Stomach smooth muscle (tissue), 2 donors: ENCODE measurements at regions not wholly inside any gene's neighbourhood (a gene's known extent, or its start where the extent isn't known, plus 50 kb on each side); places are given as distances from the start of the nearest gene placed in this dataset.
A peak's percentile ranks its signal among the peaks of the same experiment; 100 is the strongest.

Experiments
- H3K27ac ChIP-seq: one replicate; pipeline ENCODE4 v1.7.0; 2013; ENCODE audit warnings: mild to moderate bottlenecking, low read length, inconsistent platforms
- H3K27me3 ChIP-seq, 2 donors: one replicate each; pipeline ENCODE4 v1.7.0; 2013; ENCODE audit warnings: low read length in 2 of 2; ENCODE audit not compliant: insufficient read depth in 2 of 2, control insufficient read depth in 1 of 2
- H3K36me3 ChIP-seq, 2 donors: one replicate each; pipeline ENCODE4 v1.7.0; 2013; ENCODE audit warnings: low read length in 2 of 2; ENCODE audit not compliant: control insufficient read depth in 2 of 2, insufficient read depth in 2 of 2
- H3K4me1 ChIP-seq: one replicate; pipeline ENCODE4 v1.7.0; 2013; ENCODE audit warnings: low read length; ENCODE audit not compliant: control insufficient read depth, insufficient read depth
- H3K4me3 ChIP-seq, 2 donors: one replicate each; pipeline ENCODE4 v1.7.0; 2013; ENCODE audit warnings: low read length in 2 of 2
- H3K9ac ChIP-seq, 2 donors: one replicate each; pipeline ENCODE4 v1.7.0; 2013; ENCODE audit warnings: low read length in 2 of 2, mild to moderate bottlenecking in 1 of 2
- H3K9me3 ChIP-seq, 2 donors: one replicate each; pipeline ENCODE4 v1.7.0; 2013; ENCODE audit warnings: low read length in 2 of 2; ENCODE audit not compliant: control insufficient read depth in 2 of 2
- donor health status: healthy.
- donor health status: Pancreatic carcinoma.

GRCh38 chr2:10977003-10977402, 65.3 kb downstream of the KCNF1 start:
- Histone ChIP-seq H3K36me3 (no peaks in the 10 kb centered on the region), H3K9ac (no peak overlapping the region), H3K9me3 (no peaks in the 10 kb centered on the region), H3K27me3 (peaks cover 4 to 10% of the 10 kb centered on the region in 2 donors), H3K27ac (no peak overlapping the region), H3K4me3 (no peak overlapping the region), H3K4me1 (no peaks in the 10 kb centered on the region)

DNA sequence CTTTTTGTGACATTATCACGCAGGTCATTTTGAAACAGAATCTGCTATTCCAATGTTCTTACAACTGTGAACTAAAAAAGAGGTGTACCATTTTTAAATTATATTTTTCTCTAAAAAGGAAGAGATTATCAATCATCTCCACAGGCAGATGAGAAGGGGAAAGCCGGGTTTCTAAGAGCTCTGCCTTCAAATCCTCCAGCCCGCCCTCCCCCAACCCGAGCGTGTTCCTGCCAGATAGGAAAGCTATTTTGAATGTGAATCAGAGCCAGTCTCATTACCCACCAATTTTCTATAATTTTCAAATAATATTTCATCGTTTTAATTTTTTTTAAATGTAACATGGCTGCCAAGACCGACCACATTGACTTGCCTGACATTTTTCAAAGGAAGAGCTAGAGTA, 65.9 kb downstream of the KCNF1 start:
- peaks cover 4 to 6% of the 10 kb centered on the region in 2 donors for H3K27me3 ChIP-seq
- no peaks in the 10 kb centered on the region for H3K4me1 ChIP-seq
- H3K36me3 ChIP-seq = no peaks in the 10 kb centered on the region
- H3K9ac ChIP-seq = no peak overlapping the region
- H3K4me3 ChIP-seq = no peak overlapping the region
- no peak overlapping the region for H3K27ac ChIP-seq
- H3K9me3 ChIP-seq = no peaks in the 10 kb centered on the region

GRCh38 chr2:10978090-10978670, 66.4 kb downstream of the KCNF1 start:
- H3K9me3 ChIP-seq = no peaks in the 10 kb centered on the region
- H3K36me3 ChIP-seq = no peaks in the 10 kb centered on the region
- no peak overlapping the region for H3K4me3 ChIP-seq
- no peak overlapping the region for H3K27ac ChIP-seq
- no peaks in the 10 kb centered on the region for H3K4me1 ChIP-seq
- H3K27me3 ChIP-seq = peaks cover 4 to 6% of the 10 kb centered on the region in 2 donors
- no peak overlapping the region for H3K9ac ChIP-seq

- peaks cover 8% of the 10 kb centered on the region for H3K4me1 ChIP-seq
- H3K27ac ChIP-seq = no peak overlapping the region
- no peak overlapping the region for H3K9ac ChIP-seq
- H3K27me3 ChIP-seq = peaks cover 11 to 12% of the 10 kb centered on the region in 2 donors
- no peaks in the 10 kb centered on the region for H3K36me3 ChIP-seq
- H3K4me3 ChIP-seq = no peak overlapping the region
- H3K9me3 ChIP-seq = no peaks in the 10 kb centered on the region
Measured at GRCh38 chr2:10980071-10980470, 68.3 kb downstream of the KCNF1 start.

DNA sequence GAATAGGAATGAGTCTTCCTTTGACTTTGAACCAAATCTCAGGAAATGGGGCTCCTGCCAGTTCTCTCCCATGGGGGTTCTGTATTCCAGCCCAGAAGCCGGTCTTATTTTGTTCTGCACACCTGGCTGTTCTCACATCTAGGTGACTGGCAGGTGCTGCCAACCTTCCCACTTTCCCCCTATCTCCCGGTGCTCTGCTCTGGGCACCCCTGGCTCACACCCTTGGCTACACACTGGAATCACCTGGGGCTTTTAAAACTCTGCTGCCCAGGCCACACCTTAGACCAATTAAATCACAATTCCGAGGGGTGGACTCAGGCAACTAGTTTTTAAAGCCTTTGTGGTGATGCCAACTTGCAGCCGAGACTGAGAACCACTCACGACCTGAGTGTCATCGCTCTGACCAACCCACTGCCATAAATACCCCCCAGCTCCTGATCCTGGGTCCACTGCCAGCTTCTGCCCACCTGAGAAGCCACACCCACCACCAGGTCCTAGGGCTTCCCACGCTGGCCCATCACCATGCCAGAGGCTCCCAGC, 69.2 kb downstream of the KCNF1 start:
- no peak overlapping the region for H3K27ac ChIP-seq

GRCh38 chr2:10981451-10981850, 69.7 kb downstream of the KCNF1 start:
- Histone ChIP-seq H3K9me3 (no peaks in the 10 kb centered on the region), H3K9ac (no peak overlapping the region), H3K27ac (no peak overlapping the region), H3K4me1 (peaks cover 8% of the 10 kb centered on the region), H3K4me3 (no peak overlapping the region), H3K27me3 (peaks cover 11 to 16% of the 10 kb centered on the region in 2 donors), H3K36me3 (no peaks in the 10 kb centered on the region)

More for the DNA sequence above, 69.2 kb downstream of the KCNF1 start:
- Histone ChIP-seq H3K9me3 (no peaks in the 10 kb centered on the region), H3K4me1 (peaks cover 8% of the 10 kb centered on the region), H3K9ac (no peak overlapping the region), H3K27me3 (peaks cover 11 to 14% of the 10 kb centered on the region in 2 donors), H3K4me3 (no peak overlapping the region), H3K36me3 (no peaks in the 10 kb centered on the region)

- no peaks in the 10 kb centered on the region for H3K36me3 ChIP-seq
- no peak overlapping the region for H3K9ac ChIP-seq
- H3K4me3 ChIP-seq = no peak overlapping the region
- H3K4me1 ChIP-seq = peaks cover 8% of the 10 kb centered on the region
- H3K27ac ChIP-seq = no peak overlapping the region
- H3K9me3 ChIP-seq = no peaks in the 10 kb centered on the region
- peaks cover 7 to 16% of the 10 kb centered on the region in 2 donors for H3K27me3 ChIP-seq
Measured at GRCh38 chr2:10981941-10982431, 70.3 kb downstream of the KCNF1 start.

DNA sequence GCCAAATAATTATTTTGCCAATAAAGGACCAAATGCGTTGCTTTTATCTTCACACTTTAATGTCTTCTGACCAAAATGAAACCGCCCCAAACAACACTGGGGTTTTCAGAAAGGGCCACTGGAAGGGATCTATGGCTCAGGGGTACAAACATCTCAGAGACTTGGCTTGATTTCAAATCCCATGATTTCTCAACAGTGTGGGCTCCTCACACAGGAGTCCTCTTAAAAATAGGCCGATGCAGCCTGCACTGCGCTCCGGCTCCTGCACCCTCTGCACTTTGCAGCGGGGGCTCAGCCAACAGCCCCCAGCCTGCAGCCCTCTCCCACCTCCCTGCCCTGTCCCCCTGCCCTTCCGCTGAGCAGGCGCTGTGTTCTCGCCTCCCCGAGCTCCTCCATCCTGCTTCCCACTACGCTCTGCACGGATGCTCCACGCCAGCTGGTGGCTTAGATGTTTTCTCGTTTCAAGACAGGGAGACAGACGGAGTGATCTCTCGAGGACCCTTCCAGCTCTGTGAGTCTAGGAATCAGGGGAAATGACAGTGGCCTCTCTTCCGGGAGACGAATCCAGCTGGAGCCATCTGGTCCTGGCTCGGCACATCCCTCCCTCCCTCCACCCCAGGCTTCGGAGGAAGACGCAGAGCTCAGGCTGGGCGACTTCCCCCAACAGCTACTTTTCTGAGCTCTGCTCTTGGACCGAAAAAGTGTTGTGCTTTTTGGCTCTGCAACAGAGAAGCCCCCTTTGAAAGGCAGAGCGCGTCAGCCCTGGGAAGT, 71.4 kb downstream of the KCNF1 start:
- no peak overlapping the region for H3K9ac ChIP-seq
- H3K9me3 ChIP-seq = no peaks in the 10 kb centered on the region
- peaks cover 8% of the 10 kb centered on the region for H3K4me1 ChIP-seq
- H3K27me3 ChIP-seq = peaks cover 5 to 16% of the 10 kb centered on the region in 2 donors
- H3K36me3 ChIP-seq = no peaks in the 10 kb centered on the region
- no peak overlapping the region for H3K27ac ChIP-seq
- peak overlapping the region in 1 of 2 donors; percentile 35 for H3K4me3 ChIP-seq

DNA sequence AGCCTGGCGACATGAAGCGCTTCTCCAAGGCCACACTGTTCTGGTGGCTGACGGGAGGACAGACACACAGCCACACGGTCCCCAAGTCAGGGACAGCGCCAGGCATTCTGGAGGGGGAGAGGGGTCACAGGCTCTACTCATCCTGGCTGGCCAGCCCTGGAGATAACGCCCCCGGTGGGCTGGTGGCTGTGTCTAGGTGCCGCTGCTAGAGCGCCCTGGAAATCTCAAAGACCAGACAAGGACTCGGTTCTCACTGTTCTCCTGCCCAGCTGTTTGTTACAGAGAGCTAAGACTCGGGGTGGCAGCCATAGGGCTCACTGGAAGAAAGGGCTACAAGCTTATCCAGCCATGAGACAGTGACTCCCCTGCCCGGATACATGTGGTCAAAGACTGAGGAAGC, 72.0 kb downstream of the KCNF1 start:
- Histone ChIP-seq H3K36me3 (no peaks in the 10 kb centered on the region), H3K4me3 (peak overlapping the region in 1 of 2 donors; percentile 35), H3K27ac (no peak overlapping the region), H3K27me3 (peaks cover 5 to 15% of the 10 kb centered on the region in 2 donors), H3K9ac (no peak overlapping the region), H3K9me3 (no peaks in the 10 kb centered on the region), H3K4me1 (peaks cover 8% of the 10 kb centered on the region)

- peaks cover 8% of the 10 kb centered on the region for H3K4me1 ChIP-seq
- H3K9me3 ChIP-seq = no peaks in the 10 kb centered on the region
- H3K27me3 ChIP-seq = peaks cover 5 to 15% of the 10 kb centered on the region in 2 donors
- H3K9ac ChIP-seq = no peak overlapping the region
- H3K27ac ChIP-seq = no peak overlapping the region
- H3K36me3 ChIP-seq = no peaks in the 10 kb centered on the region
- no peak overlapping the region for H3K4me3 ChIP-seq
Measured at GRCh38 chr2:10984418-10985135, 72.8 kb downstream of the KCNF1 start.
